HG02884 (cell line): ENCODE measurements at regions not wholly inside any gene's neighbourhood (a gene's known extent, or its start where the extent isn't known, plus 50 kb on each side); places are given as distances from the start of the nearest gene placed in this dataset.

Experiments
- ATAC-seq: cut with Tn5 transposase; IDR thresholded peaks from one replicate; pipeline ENCODE4 v1.9.1; 2021; ENCODE audit warnings: mild to moderate bottlenecking, moderate library complexity; ENCODE audit not compliant: unreplicated experiment

DNA sequence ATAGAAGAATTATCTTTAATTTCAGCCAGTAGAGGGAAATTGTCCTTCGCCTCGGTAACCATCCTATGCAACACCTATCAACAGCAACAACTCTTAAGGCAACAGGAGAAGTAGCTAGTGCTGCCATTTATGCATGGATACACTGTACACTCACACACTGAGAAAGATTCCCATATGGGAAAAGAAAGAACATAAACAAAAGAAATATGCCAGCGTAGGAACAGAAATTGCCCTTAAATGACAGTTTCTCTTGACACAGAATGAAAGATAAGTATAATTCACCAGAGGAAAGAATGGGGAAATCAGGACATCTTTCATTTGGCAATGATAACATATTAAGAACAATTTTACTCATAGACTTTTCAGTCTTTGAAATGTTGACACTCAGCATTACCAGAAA is 466.9 kb downstream of the BCAT1 start:
- no peak for ATAC-seq

DNA sequence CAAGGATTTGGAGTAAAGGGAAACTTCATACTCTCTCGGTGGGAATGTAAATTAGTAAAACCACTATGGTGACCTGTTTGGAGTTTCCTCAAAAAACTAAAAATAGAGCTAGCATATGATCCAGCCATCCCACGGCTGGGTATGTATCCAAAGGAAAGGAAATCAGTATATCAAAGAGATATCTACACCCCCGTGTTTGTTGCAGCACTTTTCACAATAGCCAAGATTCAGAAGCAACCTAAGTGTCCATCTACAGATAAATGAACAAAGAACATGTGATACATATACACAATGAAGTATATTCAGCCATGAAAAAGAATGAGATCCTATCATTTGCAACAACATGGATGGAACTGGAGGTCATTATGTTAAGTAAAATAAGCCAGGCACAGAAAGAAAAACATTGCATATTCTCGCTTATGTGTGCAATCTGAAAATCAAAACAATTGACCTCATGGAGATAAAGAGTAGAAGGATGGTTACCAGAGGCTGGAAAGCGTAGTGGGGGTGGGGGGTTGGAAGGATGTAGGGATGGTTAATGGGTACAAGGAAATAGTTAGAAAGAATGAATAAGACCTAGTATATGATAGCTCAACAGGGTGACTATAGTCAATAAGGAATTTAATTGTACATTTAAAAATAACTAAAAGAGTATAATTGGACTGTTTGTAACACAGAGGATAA is 468.0 kb downstream of the BCAT1 start:
- ATAC-seq: no peak

DNA sequence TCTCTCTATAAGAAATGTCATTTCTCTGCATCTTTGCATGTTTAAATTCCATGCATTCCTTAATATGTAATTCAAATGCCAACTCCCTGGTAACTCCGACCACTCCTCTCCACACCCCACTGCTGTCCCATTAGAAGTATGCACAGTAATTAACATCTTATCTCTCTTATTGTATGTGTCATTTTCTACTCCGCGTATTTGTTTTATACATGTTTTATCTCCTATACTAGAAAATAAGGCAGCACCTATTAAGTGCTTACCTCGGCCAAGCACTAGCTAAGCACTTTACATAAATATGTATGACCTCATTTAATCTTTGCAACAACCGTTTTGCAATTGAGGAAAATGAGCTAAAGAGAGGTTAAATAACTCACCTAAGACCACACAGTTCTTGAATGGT is 469.8 kb downstream of the BCAT1 start:
- no peak for ATAC-seq

DNA sequence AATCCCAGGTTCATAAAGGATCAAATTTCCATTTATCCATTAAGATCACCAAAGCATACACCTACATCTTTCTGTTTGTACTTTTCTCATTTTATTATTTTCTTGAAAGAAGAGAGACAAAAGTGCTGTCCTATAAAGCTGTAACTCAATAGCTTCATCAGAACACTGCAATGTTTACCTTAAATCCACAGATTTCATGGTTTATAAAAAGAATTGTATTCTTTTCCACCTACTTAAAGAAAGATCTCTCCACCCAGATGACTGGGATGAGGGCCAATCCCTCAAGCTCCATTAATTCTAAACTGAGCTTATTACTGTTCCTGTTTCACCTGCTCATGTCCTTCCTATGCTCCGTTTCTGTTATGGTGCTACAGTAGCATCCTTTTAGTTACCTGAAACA is 470.6 kb downstream of the BCAT1 start:
- ATAC-seq: no peak

DNA sequence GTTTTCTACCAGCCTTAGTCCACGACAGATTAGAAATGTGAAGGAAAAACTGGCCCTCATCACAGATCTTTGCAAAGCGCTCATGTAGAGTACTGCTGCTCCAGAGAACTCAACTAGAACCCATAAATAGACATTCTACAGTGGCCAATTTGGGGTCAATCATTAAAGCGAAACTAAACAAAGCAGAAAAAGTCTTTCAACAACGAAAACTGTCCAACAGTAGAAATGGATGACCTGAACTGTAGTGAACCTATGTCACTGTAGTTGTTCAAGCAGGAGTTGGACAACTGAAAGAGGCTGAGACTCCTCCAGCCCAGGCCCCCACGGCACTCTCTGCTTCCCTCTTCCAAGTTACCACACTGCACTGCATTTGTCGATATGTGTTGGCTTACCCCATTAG is 472.6 kb downstream of the BCAT1 start:
- ATAC-seq: no peak

DNA sequence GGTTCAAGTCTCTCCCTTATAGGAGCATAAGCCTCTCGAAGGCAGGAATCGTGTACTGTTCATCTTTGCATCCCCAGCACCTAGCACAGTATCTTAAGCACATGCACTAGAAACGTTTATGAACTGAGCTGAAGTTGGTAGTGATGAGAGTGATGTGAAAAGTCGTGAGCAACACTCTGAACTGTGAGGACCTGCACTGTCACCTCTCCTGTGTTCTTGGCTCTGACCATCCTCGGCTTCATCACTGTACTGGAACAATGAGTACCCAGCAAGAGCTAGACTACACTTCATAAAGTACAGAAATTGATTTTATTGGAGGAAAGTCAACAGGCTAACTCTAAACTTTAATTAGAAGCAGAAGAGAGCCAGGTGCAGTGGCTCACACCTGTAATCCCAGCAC is 473.6 kb downstream of the BCAT1 start:
- no peak for ATAC-seq

DNA sequence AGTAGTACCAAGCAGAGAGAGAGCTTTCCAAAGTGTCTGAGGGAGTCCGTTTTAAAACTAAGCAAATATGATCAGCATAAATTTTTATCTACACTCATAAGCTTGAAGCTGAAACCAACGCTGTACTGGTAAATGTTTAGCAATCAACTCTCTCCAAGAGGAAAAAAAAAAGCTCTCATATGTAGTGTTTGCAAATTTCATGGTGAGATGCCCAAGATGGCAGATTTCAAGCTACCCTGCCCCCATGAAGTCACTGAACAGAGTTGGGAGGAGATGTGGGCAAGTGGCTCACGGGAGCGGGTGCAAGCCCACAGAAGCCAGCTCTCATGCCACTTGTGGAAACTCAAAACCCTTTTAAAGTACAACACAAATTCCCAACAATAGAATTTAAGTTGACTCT is 475.8 kb downstream of the BCAT1 start:
- ATAC-seq: no peak

DNA sequence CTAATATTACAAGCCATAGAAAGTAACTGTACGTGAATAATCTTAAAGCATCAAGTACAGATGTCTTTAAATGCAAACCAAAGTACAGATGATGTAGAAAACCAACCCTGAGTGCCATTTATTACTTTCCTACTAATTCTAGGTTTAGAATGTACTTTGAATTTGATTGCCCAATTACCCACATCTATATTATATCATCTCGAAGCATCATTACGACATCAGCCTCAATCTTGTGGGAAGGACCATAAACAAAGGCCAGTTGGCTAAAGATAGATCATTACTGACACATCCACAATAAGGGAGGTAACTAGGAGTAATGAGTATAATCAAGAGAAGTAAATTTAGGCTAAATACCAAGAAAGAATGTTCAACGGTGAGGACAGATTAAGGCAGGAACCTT is 478.9 kb downstream of the BCAT1 start:
- no peak for ATAC-seq

DNA sequence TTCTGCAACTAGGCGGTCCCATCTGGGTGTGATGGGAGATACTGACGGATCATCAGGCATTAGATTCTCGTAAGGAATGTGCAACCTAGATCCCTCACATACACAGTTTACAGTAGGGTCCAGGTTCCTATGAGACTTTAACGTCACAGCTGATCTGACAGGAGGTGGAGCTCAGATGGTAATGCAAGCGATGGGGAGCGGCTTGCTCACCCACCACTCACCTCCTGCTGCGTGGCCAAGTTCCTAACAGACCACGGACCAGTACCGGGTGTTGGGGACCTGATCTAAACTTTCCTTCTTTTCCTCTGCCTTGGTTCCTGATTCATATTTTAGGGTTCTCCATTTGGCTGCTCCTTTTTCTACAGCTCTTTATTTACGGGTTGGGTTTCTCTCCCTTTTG is 479.8 kb downstream of the BCAT1 start:
- no peak for ATAC-seq

DNA sequence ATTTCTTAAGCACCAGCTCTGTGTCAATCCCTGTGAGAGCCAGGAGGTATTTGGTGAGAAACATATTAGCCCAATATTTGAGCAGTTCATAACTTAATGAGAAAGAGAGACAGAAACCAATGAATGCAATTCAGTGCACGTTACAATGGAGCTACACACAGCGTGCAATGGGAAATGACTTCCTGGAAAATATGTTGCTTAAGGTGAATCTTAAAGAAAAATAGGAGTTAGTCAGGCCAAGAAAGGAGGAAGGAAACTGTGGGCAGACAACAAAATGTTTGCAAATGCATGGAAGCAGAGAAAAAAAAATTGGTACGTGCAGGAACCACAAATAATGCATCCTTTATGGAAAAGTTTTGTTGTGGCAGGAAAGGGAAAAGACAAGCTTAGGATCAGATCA is 481.7 kb downstream of the BCAT1 start:
- ATAC-seq: no peak

DNA sequence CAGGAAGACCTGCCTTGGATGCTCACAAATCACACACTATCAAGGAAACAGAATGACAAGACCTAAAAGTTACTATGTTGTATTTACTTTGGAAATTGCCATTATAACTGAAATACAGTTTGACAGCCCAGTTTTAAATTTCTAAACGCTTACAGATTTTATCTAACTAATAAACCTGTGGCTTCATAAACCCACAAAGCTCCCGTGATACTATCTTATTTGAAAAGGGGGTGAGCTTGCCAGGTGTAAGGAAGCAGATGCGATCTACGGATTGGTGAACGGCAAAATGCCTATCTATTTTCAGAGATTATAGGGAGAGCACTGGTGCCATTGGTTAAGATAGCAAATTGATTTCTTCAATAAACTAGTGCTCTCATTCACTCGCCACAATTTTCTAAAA is 485.5 kb downstream of the BCAT1 start:
- no peak for ATAC-seq

DNA sequence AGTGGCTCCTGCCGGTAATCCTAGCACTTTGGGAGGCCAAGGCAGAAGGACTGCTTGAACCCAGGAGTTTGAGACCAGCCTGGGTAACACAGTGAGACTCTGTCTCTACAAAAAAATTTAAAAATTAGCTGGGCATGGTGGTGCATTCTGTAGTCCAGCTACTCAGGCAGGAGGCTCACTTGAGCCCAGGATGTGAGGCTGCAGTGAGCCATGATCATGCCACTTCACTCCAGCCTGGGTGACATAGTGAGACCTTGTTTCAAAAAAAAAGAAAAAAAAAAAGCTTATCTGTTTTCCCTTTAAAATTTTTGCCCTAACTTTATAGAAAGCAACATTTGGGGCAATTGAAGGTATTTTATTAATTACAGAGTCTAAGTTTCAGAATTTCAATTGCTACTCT is 486.0 kb downstream of the BCAT1 start:
- ATAC-seq: no peak

DNA sequence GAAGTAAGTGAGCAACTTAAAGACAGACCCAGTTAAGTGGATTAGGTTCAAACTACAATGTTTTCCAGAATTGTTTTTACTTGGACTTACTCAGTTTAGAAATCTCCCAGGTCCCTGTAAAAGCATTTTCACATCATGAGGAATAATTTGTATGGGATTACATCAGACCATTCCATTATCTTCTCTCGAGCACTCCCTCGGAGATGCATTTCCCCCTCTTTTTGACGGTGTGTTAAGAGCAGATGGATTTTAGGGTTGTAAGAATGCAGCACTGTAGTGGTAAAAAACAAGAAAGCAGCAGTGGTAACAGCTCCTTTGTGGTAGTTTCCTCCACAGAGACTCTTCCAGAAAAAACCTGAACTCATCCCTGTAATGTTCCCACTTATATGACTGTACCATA is 488.4 kb downstream of the BCAT1 start:
- ATAC-seq: no peak

DNA sequence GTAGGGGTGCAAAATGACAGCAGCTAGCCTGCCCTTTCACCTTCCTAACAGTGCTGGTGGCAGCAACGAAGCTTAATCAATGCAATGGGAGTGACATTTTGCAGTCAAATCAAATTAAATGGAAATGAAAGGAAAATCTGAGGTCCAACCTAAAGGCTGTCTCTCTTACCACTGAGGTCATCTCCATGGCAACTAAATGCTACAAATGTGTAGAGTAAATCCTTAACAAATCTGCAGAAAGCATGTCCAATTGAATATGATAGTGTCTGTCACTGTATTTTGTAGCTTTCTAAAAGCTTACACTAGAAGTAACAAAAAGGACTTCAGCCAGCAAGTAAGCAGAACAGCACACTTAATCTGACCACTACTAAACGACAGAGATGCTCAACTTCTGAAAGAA is 488.8 kb downstream of the BCAT1 start:
- ATAC-seq: no peak

DNA sequence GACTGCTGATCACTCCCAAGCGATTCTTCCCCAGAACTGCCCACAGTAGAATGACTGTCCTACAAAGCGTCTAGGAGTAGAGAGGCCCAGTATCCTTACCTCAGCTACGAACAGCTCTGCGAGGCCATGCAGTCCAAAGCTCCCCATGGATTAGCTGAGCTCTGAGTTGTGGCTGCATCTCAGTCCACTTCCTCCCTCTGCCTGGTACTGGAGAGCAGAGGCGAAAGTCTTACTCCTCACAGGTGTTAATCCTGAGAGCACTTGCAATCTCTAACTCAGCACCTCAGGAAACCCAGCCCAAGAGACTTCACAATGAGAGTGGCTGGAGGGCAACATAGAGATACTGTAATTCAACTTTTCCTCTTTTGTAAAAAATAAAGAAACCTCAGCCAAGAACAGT is 493.1 kb downstream of the BCAT1 start:
- no peak for ATAC-seq

DNA sequence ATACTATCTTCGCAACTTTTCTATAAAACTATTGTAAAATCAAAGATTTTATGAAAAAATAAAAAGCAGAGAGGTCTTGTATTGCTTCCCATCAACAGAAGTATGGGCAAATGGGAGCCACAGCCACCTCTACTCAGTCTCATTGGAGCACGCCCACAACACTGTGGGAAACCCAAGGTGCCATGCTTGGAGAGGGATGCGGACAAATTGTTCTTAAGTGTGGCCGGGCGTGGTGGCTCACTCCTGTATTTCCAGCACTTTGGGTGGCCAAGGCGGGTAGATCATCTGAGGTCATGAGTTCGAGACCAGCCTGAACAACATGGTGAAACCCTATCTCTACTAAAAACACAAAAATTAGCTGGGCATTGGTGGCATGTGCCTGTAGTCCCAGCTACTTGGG is 498.2 kb upstream of the SOX5 start:
- no peak for ATAC-seq

DNA sequence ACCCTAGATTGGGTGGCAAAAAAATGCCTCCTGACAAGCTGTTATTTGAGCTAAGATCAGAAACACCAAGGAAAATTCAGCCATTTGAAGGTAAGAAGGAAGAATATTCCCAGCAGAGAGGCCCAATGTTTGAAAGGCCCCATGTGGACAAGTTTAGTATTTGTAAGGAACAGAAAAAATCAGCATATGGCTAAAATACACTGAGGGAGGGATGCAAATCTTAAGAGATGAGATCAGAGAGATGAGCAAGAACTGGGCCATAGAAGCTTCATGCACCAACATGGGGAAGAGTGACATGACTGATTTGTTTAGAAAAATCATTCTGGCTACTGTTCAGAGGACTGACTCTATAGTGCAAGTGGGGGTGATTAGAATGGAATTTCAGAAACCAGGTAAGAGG is 496.8 kb upstream of the SOX5 start:
- no peak for ATAC-seq

DNA sequence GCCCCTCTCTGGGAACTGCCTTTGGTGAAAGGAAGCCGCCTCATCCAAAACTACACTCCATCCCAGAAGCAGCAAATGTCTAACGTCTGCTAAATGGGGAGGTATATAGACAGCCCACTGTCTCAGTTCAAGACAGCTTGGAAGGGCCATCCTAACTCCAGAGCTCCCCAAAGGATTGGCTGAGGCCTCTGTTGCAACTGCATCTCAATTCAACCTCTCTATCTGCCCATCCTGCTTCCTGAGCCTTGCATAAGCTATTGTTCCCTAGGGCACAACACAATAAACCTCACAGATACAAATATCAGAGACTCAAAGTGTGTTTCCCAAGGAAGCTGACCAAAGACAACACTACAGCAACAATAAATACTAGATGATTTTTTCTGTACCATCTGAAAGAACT is 495.2 kb upstream of the SOX5 start:
- no peak for ATAC-seq

DNA sequence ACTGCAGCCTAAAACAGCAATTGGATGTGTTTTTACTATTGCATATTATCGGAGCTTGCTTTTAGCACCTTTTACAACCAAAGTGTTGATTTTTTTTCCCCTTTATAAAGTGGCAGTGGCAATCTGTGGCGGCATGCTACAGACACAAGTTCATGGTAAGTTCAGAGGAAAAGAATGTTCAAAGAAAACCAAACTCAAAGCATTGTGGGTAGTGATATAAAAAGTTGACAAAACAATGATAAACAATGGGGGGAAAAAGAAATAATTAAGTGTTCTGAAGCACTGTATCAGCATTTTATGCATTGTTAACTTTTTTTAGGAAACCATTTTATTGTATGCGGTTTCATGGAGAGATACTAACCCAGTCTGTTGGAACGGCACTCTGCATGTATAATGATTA is 492.0 kb upstream of the SOX5 start:
- no peak for ATAC-seq

DNA sequence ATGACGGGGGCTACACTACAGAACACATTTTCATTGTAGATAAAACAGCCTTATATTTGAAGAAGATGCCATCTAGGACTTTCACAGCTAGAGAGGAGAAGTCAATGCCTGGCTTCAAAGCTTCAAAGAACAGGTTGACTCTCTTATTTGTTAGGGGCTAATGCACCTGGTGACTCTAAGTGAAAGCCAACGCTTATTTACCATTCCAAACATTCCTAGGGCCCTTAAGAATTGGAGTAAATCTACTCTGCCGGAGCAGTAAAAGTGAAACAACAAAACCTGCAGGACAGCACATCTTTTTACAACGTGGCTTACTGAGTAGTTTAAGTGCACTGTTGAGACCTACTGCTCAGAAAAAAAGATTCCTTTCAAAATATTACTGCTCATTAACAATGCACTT is 487.2 kb upstream of the SOX5 start:
- no peak for ATAC-seq

DNA sequence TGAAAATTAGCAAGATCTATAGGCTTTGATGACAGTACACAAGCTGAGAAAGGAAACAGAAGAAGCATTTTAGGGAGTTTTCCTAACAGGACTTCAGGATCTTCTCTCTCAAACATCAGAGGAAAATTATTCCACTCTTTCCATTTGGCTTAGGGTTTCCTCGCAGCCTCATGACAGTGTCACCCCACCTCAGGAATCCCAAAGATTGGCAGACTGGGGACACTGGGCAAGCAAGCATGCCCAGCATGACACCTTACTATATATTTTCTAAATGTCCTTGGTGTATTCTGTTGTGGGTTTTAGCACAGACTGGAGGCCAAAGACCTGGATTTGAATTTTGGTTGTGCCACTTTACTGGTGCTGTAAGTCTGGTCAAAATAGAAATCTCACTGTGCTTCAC is 482.4 kb upstream of the SOX5 start:
- ATAC-seq: no peak

DNA sequence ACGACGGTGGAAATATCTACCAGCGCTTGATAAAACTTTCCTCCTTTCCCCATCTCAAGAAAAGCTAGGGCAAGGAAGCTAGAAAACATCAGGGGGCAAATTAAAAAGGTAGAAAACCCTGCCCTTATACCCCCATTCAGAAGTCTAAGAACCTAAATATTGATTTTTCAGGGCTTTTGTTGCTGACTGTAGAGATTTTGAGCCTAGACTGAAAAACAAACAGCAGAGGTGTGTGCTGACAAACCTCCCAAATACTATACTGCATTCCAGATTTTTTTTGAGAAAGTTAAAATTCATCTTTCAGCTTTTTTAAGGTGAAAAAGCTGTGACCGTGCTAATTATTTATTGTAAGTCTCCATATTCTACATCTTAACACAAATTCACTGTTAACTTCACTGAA is 478.3 kb upstream of the SOX5 start:
- ATAC-seq: no peak

DNA sequence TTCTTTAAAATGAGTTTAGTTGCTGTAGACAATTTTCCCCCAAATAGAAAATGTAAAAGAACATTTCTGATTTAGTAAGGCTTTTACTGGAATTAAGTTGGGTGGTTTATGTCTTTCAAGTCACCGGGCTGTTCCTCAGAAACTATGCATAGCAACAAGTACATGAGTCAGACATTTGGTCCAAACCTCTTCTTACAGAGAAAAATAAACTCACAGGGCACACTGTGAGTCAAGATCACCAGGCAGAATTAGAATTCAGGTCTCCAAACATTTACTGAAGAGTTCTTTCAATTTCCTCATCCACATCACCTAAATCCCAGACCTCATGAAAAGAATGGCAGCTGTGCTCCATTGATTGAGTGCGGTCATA is 476.1 kb upstream of the SOX5 start:
- ATAC-seq: no peak
